ENCODE measurements at regions not wholly inside any gene's neighbourhood (a gene's known extent, or its start where the extent isn't known, plus 50 kb on each side); places are given as distances from the start of the nearest gene placed in this dataset.

- ChIA-PET POLR2A (no interaction called here), CTCF (no interaction called here)
- Histone ChIP-seq H3K9ac (replicated peaks; ENCODE audit: extremely low read depth, insufficient read depth, low read length) (no peak overlapping the region), H3K9me3 (replicated peaks; ENCODE audit: control insufficient read depth, insufficient read depth, low read length) (no peaks in the 10 kb centered on the region), H3K36me3 (ENCODE audit: control insufficient read depth in 2 of 2, extremely low read depth in 1 of 2, insufficient read depth in 2 of 2, low read length in 2 of 2) (no peaks in the 10 kb centered on the region), H3K4me3 (replicated peaks in 1 of 3; ENCODE audit: insufficient read depth in 1 of 3, low read depth in 1 of 3, low read length in 3 of 3) (no peak overlapping the region), H3K79me2 (ENCODE audit: control insufficient read depth, insufficient read depth, low read length) (no peaks in the 10 kb centered on the region), H3K4me1 (ENCODE audit: control insufficient read depth, extremely low read depth, insufficient read depth, low read length) (no peaks in the 10 kb centered on the region), H3K27ac (ENCODE audit: insufficient read depth, low read depth, low read length) (no peak overlapping the region), H4K20me1 (replicated peaks; ENCODE audit: control insufficient read depth, extremely low read depth, insufficient read depth, low read length) (no peaks in the 10 kb centered on the region), H3K9me1 (replicated peaks; ENCODE audit: control insufficient read depth, extremely low read depth, insufficient read depth, low read length) (no peaks in the 10 kb centered on the region), H3K4me2 (ENCODE audit: insufficient read depth, low read length) (no peak overlapping the region), H3K27me3 (ENCODE audit: control insufficient read depth in 2 of 2, insufficient read depth in 2 of 2, low read length in 2 of 2) (no peaks in the 10 kb centered on the region), H2AFZ (ENCODE audit: low read depth, low read length) (no peak overlapping the region)
- intact Hi-C loops (cut with micrococcal nuclease) = no loop called here
- TF ChIP-seq EZH2 (IDR thresholded peaks at IDR 0.05; ENCODE audit: borderline replicate concordance, low read depth, low read length, severe bottlenecking) (peak; percentile 20), POLR2AphosphoS5 (IDR thresholded peaks at IDR 0.05; ENCODE audit: insufficient read depth, low read depth, low read length) (no peak)
- dilution Hi-C loops (cut with MboI; ENCODE audit: extremely low pct_ligation_motif_present, low sequenced_read_pairs) = no loop called here
- no peak for FAIRE-seq
- no peak for DNase-seq (ENCODE audit: low read depth, low spot score)
- no TSS peak for BruUV-seq (replicated peaks)
Measured at GRCh38 chr4:111807576-111807975, 337.7 kb upstream of the FAM241A start.

GRCh38 chr4:111808174-111808573 is 337.1 kb upstream of the FAM241A start:
- Histone ChIP-seq H3K9me1 (replicated peaks; ENCODE audit: control insufficient read depth, extremely low read depth, insufficient read depth, low read length) (no peaks in the 10 kb centered on the region), H3K36me3 (ENCODE audit: control insufficient read depth in 2 of 2, extremely low read depth in 1 of 2, insufficient read depth in 2 of 2, low read length in 2 of 2) (no peaks in the 10 kb centered on the region), H3K4me3 (replicated peaks in 1 of 3; ENCODE audit: insufficient read depth in 1 of 3, low read depth in 1 of 3, low read length in 3 of 3) (no peak overlapping the region), H3K9me3 (replicated peaks; ENCODE audit: control insufficient read depth, insufficient read depth, low read length) (no peaks in the 10 kb centered on the region), H3K4me1 (ENCODE audit: control insufficient read depth, extremely low read depth, insufficient read depth, low read length) (no peaks in the 10 kb centered on the region), H4K20me1 (replicated peaks; ENCODE audit: control insufficient read depth, extremely low read depth, insufficient read depth, low read length) (no peaks in the 10 kb centered on the region), H3K27me3 (ENCODE audit: control insufficient read depth in 2 of 2, insufficient read depth in 2 of 2, low read length in 2 of 2) (no peaks in the 10 kb centered on the region), H2AFZ (ENCODE audit: low read depth, low read length) (no peak overlapping the region), H3K9ac (replicated peaks; ENCODE audit: extremely low read depth, insufficient read depth, low read length) (no peak overlapping the region), H3K4me2 (ENCODE audit: insufficient read depth, low read length) (no peak overlapping the region), H3K79me2 (ENCODE audit: control insufficient read depth, insufficient read depth, low read length) (no peaks in the 10 kb centered on the region), H3K27ac (ENCODE audit: insufficient read depth, low read depth, low read length) (no peak overlapping the region)
- intact Hi-C loops (cut with micrococcal nuclease) = no loop called here
- no peak for FAIRE-seq
- ChIA-PET POLR2A (no interaction called here), CTCF (no interaction called here)
- dilution Hi-C loops (cut with MboI; ENCODE audit: extremely low pct_ligation_motif_present, low sequenced_read_pairs) = no loop called here
- TF ChIP-seq GATA2 (IDR thresholded peaks at IDR 0.05; ENCODE audit: insufficient read depth, insufficient read length, low read depth, low read length) (no peak), MAX (IDR thresholded peaks at IDR 0.05; ENCODE audit: insufficient read depth, insufficient read length) (no peak), MYC (IDR thresholded peaks at IDR 0.05; ENCODE audit: low read depth, low read length) (no peak), POLR2A (IDR thresholded peaks at IDR 0.05; ENCODE audit: low read depth, low read length) (no peak), CTCF (IDR thresholded peaks at IDR 0.05; ENCODE audit: extremely low read depth in 1 of 2, insufficient read depth in 1 of 2, low read depth in 1 of 2, low read length in 2 of 2) (no peak), JUN (IDR thresholded peaks at IDR 0.05; ENCODE audit: borderline replicate concordance, insufficient read depth, insufficient read length, low read depth) (no peak), POLR2AphosphoS5 (IDR thresholded peaks at IDR 0.05; ENCODE audit: insufficient read depth, low read depth, low read length) (no peak), EZH2 (IDR thresholded peaks at IDR 0.05; ENCODE audit: borderline replicate concordance, low read depth, low read length, severe bottlenecking) (no peak), FOS (IDR thresholded peaks at IDR 0.05; ENCODE audit: borderline replicate concordance, insufficient read depth, low read length) (no peak)
- BruUV-seq (replicated peaks) = no TSS peak
- no peak for DNase-seq (ENCODE audit: low read depth, low spot score)

All from endothelial cell of umbilical vein (primary cell).